Keratinocyte (primary cell): ENCODE measurements at regions not wholly inside any gene's neighbourhood (a gene's known extent, or its start where the extent isn't known, plus 50 kb on each side); places are given as distances from the start of the nearest gene placed in this dataset.

Experiments
- CTCF ChIP-seq, 3 experiments: IDR thresholded peaks in 1 of 3; conservative IDR thresholded peaks in 1 of 3; optimal IDR thresholded peaks in 1 of 3; 2 replicates in 2 of 3; 3 replicates in 1 of 3; pipeline versions ENCODE3 to v1.5.1; 2011; ENCODE audit warnings: low read length in 3 of 3, mild to moderate bottlenecking in 3 of 3, moderate library complexity in 2 of 3, control low read depth in 1 of 3, inconsistent platforms in 1 of 3; ENCODE audit not compliant: insufficient read depth in 2 of 3; ENCODE audit errors: extremely low read depth in 1 of 3
- EZH2 ChIP-seq: IDR thresholded peaks from one replicate; pipeline ENCODE4 v1.6.1; 2012; ENCODE audit warnings: inconsistent platforms, mild to moderate bottlenecking, low read length, moderate library complexity

- TF ChIP-seq CTCF (optimal IDR thresholded peaks at IDR 0.05 in 1 of 3, IDR thresholded peaks at IDR 0.05 in 1 of 3, conservative IDR thresholded peaks at IDR 0.05 in 1 of 3; ENCODE audit: extremely low read depth in 1 of 3, insufficient read depth in 2 of 3, low read length in 3 of 3), result no peak
- TF ChIP-seq EZH2, result no peak
Observed at GRCh38 chr13:106906426-106906996, 338.6 kb upstream of the ARGLU1 start.
